Lung (tissue), 11 donors: ENCODE measurements at regions not wholly inside any gene's neighbourhood (a gene's known extent, or its start where the extent isn't known, plus 50 kb on each side); places are given as distances from the start of the nearest gene placed in this dataset.

Source experiments
- ATAC-seq: fragments of 200-7000 bp; cut with Tn5 transposase; one replicate; pipeline ENCODE4 v1.9.1; 2020; ENCODE audit warnings: moderate number of reproducible peaks; ENCODE audit not compliant: insufficient read depth, low FRiP score
- DNase-seq, 3 donors: peaks; one replicate each; pipeline ENCODE4 v3.0.0-alpha.2; 2013 to 2017
- H3K27ac ChIP-seq, 2 donors: one replicate each; pipeline ENCODE4 v1.5.1; 2013; ENCODE audit warnings: mild to moderate bottlenecking in 2 of 2, moderate library complexity in 2 of 2, control low read depth in 1 of 2, inconsistent platforms in 1 of 2, low read depth in 1 of 2, low read length in 1 of 2
- H3K27me3 ChIP-seq, 3 donors: one replicate each; pipeline ENCODE4 v1.5.1; 2013; ENCODE audit warnings: low read length in 2 of 3; ENCODE audit not compliant: control insufficient read depth in 3 of 3, insufficient read depth in 3 of 3
- H3K36me3 ChIP-seq, 4 donors: one replicate each; pipeline ENCODE4 v1.5.1; 2013; ENCODE audit warnings: low read length in 4 of 4, mild to moderate bottlenecking in 1 of 4, moderate library complexity in 1 of 4; ENCODE audit not compliant: control insufficient read depth in 4 of 4, insufficient read depth in 4 of 4
- H3K4me1 ChIP-seq, 5 donors: one replicate each; pipeline ENCODE4 v1.5.1; 2013; ENCODE audit warnings: low read length in 5 of 5, mild to moderate bottlenecking in 2 of 5, moderate library complexity in 1 of 5; ENCODE audit not compliant: control insufficient read depth in 5 of 5, insufficient read depth in 5 of 5
- H3K4me3 ChIP-seq: one replicate; pipeline ENCODE4 v1.5.1; 2013; ENCODE audit warnings: mild to moderate bottlenecking, control low read depth, moderate library complexity
- H3K9ac ChIP-seq, 2 donors: one replicate each; pipeline ENCODE4 v1.5.1; 2013; ENCODE audit warnings: low read length in 2 of 2, control low read depth in 1 of 2; ENCODE audit not compliant: insufficient read depth in 1 of 2
- H3K9me3 ChIP-seq, 4 donors: one replicate each; pipeline ENCODE4 v1.5.1; 2013; ENCODE audit warnings: low read length in 3 of 4, mild to moderate bottlenecking in 1 of 4, moderate library complexity in 1 of 4; ENCODE audit not compliant: control insufficient read depth in 4 of 4, insufficient read depth in 3 of 4
- CTCF ChIP-seq: IDR thresholded peaks from 2 replicates; pipeline ENCODE4 v1.5.1; 2012; ENCODE audit warnings: mild to moderate bottlenecking; ENCODE audit errors: control extremely low read depth, extremely low read depth
- WGBS, 2 donors: extraction: QIAGEN DNeasy Blood & Tissue Kit; methylation state at CpG; one replicate each; pipeline ENCODE4 v1.1.7; 2013; 5-methylcytosine and 5-hydroxymethylcytosine counted together
- donor health status: control.
- donor health status: control.
- donor health status: Bipolar disorder and iron deficiency.
- donor health status: healthy.
- donor health status: DM: yes; HTN: yes; CAD: no.

- TF ChIP-seq CTCF: no peak
- ATAC-seq: no peak
- no peaks in the 10 kb centered on the region for H3K4me1 ChIP-seq
- H3K27ac ChIP-seq: no peak overlapping the region
- no peaks in the 10 kb centered on the region for H3K9me3 ChIP-seq
- no peak overlapping the region for H3K4me3 ChIP-seq
- 55 to 77% methylated on average over 6 of the region's 6 CpGs for WGBS, 2 donors
- H3K27me3 ChIP-seq: no peaks in the 10 kb centered on the region
- DNase-seq: peak in 1 of 3 donors; percentile 31
- H3K9ac ChIP-seq: no peak overlapping the region
- H3K36me3 ChIP-seq: no peaks in the 10 kb centered on the region
Measured at GRCh38 chr9:2964470-2964869, 120.6 kb upstream of the PUM3 start.

DNA sequence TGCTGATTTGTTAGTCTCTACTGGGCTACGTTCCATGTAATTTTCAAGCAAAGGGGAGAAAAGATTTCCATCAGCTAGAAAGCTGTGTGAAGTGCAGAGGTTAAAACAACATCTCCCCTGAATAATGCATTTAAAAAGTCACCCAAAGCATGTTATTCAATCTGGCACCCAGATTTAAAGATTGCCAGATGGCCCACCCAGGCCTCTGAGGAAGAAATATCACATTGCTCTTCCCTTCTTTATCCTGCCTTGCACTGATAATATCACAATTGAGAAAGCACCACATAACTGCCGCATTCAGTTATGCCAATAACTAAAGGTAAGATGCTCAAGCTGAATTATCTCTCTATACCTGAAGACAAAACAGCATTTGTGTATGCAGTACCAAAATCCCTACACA, 119.4 kb upstream of the PUM3 start:
- no peaks in the 10 kb centered on the region for H3K4me1 ChIP-seq
- no peak overlapping the region for H3K9ac ChIP-seq
- no peak for DNase-seq
- H3K4me3 ChIP-seq: no peak overlapping the region
- H3K27me3 ChIP-seq: no peaks in the 10 kb centered on the region
- H3K9me3 ChIP-seq: no peaks in the 10 kb centered on the region
- H3K27ac ChIP-seq: no peak overlapping the region
- 96 to 97% methylated on average over 2 of the region's 2 CpGs for WGBS, 2 donors
- no peak for TF ChIP-seq CTCF
- ATAC-seq: no peak
- H3K36me3 ChIP-seq: no peaks in the 10 kb centered on the region

DNA sequence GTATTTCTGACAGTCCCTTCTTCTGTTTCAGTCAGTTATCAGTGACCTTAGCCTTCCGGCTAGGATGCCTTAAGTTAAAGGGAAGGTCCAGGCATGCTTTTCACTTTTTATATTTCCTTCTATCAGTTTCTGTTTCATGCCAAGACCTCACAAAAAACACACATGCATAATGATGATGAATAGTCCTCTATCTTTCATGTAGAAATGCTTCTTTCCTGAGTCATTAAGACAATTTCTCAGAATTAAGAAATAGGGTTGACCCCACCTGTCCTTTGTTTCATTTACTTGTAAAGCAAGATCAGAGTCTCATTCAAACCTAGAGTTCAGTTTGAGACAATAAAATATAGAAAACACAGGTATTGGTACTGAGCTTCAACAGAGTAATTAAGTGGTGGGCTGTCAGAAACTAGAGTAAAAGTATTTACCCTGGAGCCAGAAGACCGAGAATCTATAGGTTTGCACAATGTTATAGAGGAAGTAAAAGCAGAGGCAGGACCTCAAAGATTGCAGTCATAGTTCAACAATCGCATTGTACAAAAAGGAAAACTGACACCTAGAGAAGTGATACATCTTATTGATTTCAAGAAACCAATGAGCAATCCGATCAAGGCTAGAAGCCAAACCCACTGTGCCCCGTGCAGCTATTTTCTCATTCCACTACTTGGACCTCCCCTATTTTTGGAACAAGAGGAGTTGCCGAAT, 118.7 kb upstream of the PUM3 start:
- WGBS, 2 donors: 84 to 89% methylated on average over 6 of the region's 6 CpGs
- no peak for DNase-seq
- Histone ChIP-seq H3K9ac (no peak overlapping the region), H3K4me3 (no peak overlapping the region), H3K27ac (no peak overlapping the region), H3K9me3 (no peaks in the 10 kb centered on the region), H3K4me1 (no peaks in the 10 kb centered on the region), H3K27me3 (no peaks in the 10 kb centered on the region), H3K36me3 (no peaks in the 10 kb centered on the region)
- no peak for ATAC-seq
- no peak for TF ChIP-seq CTCF

DNA sequence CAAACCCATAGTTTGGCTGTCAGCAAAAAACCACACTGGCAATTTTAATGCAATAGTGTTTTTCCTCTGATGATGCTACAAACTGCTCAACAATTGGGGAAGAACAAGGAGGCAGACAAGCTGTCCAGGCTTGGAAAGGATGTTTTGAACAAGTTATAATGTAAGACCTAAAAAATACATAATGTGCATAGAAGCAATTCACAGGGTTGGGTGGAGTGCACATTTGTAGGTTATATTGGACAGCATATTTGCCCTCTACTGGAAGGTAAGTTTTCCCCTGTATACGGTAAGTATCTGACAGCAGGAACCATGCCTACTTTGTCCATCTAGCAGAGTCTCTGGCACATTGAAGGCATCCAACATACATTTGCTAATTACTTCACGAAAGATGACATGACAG, 114.3 kb upstream of the PUM3 start:
- no peaks in the 10 kb centered on the region for H3K27me3 ChIP-seq
- no peak overlapping the region for H3K4me3 ChIP-seq
- H3K36me3 ChIP-seq: no peaks in the 10 kb centered on the region
- no peak overlapping the region for H3K9ac ChIP-seq
- WGBS, 2 donors: 87 to 94% methylated on average over 2 of the region's 2 CpGs
- H3K4me1 ChIP-seq: no peaks in the 10 kb centered on the region
- H3K27ac ChIP-seq: no peak overlapping the region
- TF ChIP-seq CTCF: no peak
- ATAC-seq: no peak
- H3K9me3 ChIP-seq: no peaks in the 10 kb centered on the region
- DNase-seq: no peak
